ENCODE measurements at regions not wholly inside any gene's neighbourhood (a gene's known extent, or its start where the extent isn't known, plus 50 kb on each side); places are given as distances from the start of the nearest gene placed in this dataset.

DNA sequence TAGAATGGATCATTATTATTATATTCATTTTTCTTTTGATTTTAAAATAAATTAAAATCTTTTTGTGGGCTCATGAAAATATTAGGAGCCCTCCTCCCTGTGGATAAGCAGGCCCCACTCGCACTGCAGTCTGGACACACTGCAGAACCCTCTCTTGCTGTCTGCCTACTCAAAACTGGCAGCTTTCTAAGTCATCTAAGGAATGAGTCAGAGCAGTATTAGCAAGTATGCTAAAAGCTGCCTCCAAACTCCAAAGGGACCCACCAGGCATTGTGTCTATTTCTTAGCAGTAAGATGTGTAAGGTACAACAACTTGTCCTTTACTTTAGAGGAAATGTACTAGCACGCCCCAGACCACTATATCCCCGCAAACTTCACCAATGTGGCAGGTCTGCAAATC, 108.8 kb downstream of the SYF2 start:
- TF ChIP-seq, protein P1, sequence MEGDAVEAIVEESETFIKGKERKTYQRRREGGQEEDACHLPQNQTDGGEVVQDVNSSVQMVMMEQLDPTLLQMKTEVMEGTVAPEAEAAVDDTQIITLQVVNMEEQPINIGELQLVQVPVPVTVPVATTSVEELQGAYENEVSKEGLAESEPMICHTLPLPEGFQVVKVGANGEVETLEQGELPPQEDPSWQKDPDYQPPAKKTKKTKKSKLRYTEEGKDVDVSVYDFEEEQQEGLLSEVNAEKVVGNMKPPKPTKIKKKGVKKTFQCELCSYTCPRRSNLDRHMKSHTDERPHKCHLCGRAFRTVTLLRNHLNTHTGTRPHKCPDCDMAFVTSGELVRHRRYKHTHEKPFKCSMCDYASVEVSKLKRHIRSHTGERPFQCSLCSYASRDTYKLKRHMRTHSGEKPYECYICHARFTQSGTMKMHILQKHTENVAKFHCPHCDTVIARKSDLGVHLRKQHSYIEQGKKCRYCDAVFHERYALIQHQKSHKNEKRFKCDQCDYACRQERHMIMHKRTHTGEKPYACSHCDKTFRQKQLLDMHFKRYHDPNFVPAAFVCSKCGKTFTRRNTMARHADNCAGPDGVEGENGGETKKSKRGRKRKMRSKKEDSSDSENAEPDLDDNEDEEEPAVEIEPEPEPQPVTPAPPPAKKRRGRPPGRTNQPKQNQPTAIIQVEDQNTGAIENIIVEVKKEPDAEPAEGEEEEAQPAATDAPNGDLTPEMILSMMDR (conservative IDR thresholded peaks at IDR 0.05; ENCODE audit: low read length): no peak
- TF ChIP-seq EZH2phosphoT487 (IDR thresholded peaks at IDR 0.05; ENCODE audit: borderline replicate concordance, low read depth, low read length): no peak
